Stimulated activated CD4-positive, alpha-beta T cell treated with anti-CD3 and anti-CD28 coated beads, Interleukin-15, amount 100 ng/mL, for 48 hours (primary cell): ENCODE measurements at regions not wholly inside any gene's neighbourhood (a gene's known extent, or its start where the extent isn't known, plus 50 kb on each side); places are given as distances from the start of the nearest gene placed in this dataset.
"Not testable (repeated sequence)": the region's sequence is repeated elsewhere in the genome, so short reads cannot be mapped to it uniquely, and the experiment has no call there.

Source experiments
- DNase-seq, 2 donors: peaks; one replicate each; pipeline ENCODE4 v3.0.0-alpha.2; 2020; ENCODE audit warnings: low read depth in 2 of 2

- not testable (repeated sequence) for DNase-seq
Measured at GRCh38 chr16:88164196-88165039, 213.2 kb downstream of the BANP start.

GRCh38 chr16:88165040-88165544, 213.9 kb downstream of the BANP start:
- not testable (repeated sequence) for DNase-seq

GRCh38 chr16:88165683-88166082, 214.4 kb downstream of the BANP start:
- not testable (repeated sequence) for DNase-seq

- not testable (repeated sequence) for DNase-seq
Measured at GRCh38 chr16:88166209-88166773, 215.1 kb downstream of the BANP start.

GRCh38 chr16:88167798-88168556, 214.8 kb upstream of the ZNF469 start:
- not testable (repeated sequence) for DNase-seq

- DNase-seq = not testable (repeated sequence)
Measured at GRCh38 chr16:88168557-88168949, 214.2 kb upstream of the ZNF469 start.

GRCh38 chr16:88169136-88169830, 213.5 kb upstream of the ZNF469 start:
- DNase-seq = not testable (repeated sequence)

- not testable (repeated sequence) for DNase-seq
Measured at GRCh38 chr16:88169831-88170165, 213.0 kb upstream of the ZNF469 start.

- DNase-seq = no peak
Measured at GRCh38 chr16:88170528-88170991, 212.2 kb upstream of the ZNF469 start.

- not testable (repeated sequence) for DNase-seq
Measured at GRCh38 chr16:88171126-88171525, 211.6 kb upstream of the ZNF469 start.

GRCh38 chr16:88176184-88176583, 206.6 kb upstream of the ZNF469 start:
- DNase-seq = not testable (repeated sequence)

GRCh38 chr16:88176591-88177180, 206.1 kb upstream of the ZNF469 start:
- DNase-seq = not testable (repeated sequence)

GRCh38 chr16:88178251-88178650, 204.5 kb upstream of the ZNF469 start:
- DNase-seq = not testable (repeated sequence)

- DNase-seq = not testable (repeated sequence)
Measured at GRCh38 chr16:88178896-88179295, 203.9 kb upstream of the ZNF469 start.

- DNase-seq = not testable (repeated sequence)
Measured at GRCh38 chr16:88182967-88183881, 199.5 kb upstream of the ZNF469 start.

GRCh38 chr16:88184053-88184452, 198.7 kb upstream of the ZNF469 start:
- DNase-seq = not testable (repeated sequence)

GRCh38 chr16:88184566-88185355, 198.0 kb upstream of the ZNF469 start:
- DNase-seq = not testable (repeated sequence)

- not testable (repeated sequence) for DNase-seq
Measured at GRCh38 chr16:88185406-88185805, 197.4 kb upstream of the ZNF469 start.
